ENCODE measurements at regions not wholly inside any gene's neighbourhood (a gene's known extent, or its start where the extent isn't known, plus 50 kb on each side); places are given as distances from the start of the nearest gene placed in this dataset.

DNA sequence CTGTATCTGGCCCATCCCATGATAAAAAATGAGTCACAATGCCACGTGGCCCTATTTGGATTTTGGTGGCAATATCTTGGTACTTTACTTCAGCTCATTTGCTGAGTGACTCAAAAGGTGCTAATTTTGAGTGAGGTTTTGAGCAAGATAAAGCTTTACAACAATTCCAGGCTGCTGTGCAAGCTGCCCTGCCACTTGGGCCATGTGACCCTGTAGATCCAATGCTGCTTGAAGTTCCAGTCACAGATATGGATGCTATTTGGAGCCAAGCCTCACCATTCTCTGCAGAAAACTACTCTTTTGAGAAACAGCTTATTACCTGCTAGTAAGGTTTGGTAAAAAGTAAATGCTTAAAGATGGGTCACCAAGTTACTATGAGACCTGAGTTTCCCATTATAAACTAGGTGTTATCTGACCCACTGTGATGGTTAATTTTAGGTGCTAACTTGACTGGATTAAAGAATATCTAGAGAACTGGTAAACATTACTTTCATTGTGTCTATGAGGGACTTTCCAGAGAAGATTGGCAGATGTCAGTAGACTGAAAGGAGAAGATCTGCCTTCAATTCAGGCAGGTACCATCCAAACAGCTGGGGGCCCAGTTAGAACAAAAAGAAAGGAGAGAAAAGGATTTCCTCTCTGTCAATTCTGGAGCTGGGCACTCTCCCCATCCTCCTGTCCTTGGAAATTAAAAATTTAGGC, 1083.9 kb downstream of the DIPK2A start:
- TF ChIP-seq YY1 (IDR thresholded peaks at IDR 0.05; ENCODE audit: insufficient read depth, insufficient read length) (no peak), ZNF274 (IDR thresholded peaks at IDR 0.05; ENCODE audit: low read depth, low read length) (no peak)

All from NT2/D1 (cell line).